ENCODE measurements at regions not wholly inside any gene's neighbourhood (a gene's known extent, or its start where the extent isn't known, plus 50 kb on each side); places are given as distances from the start of the nearest gene placed in this dataset.

DNA sequence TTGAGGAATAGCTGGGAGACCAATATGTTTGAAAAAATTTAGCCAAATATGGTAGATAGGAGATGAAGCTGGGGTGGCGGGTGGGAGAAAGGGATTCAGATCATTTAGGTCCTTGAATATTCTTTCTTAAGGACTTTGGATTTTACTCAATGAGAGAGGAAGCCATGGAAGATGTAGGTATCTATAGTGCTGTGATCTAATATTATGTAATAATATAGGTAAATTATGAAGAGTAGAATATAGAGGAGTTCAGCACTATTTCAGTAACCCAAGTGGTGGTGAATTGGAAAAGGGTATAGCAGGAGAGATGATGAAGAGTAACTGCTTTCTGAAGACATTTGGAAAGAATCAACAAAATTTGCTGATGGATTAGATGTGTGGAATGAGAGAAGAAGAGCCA is 417.6 kb downstream of the UTRN start (continued):
- TF ChIP-seq RAD21 (IDR thresholded peaks at IDR 0.05) (no peak), FOXA2 (IDR thresholded peaks at IDR 0.05) (no peak)
- TF ChIP-seq, protein P1, sequence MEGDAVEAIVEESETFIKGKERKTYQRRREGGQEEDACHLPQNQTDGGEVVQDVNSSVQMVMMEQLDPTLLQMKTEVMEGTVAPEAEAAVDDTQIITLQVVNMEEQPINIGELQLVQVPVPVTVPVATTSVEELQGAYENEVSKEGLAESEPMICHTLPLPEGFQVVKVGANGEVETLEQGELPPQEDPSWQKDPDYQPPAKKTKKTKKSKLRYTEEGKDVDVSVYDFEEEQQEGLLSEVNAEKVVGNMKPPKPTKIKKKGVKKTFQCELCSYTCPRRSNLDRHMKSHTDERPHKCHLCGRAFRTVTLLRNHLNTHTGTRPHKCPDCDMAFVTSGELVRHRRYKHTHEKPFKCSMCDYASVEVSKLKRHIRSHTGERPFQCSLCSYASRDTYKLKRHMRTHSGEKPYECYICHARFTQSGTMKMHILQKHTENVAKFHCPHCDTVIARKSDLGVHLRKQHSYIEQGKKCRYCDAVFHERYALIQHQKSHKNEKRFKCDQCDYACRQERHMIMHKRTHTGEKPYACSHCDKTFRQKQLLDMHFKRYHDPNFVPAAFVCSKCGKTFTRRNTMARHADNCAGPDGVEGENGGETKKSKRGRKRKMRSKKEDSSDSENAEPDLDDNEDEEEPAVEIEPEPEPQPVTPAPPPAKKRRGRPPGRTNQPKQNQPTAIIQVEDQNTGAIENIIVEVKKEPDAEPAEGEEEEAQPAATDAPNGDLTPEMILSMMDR (IDR thresholded peaks at IDR 0.05; ENCODE audit: low read depth, low read length, missing input control), result no peak

DNA sequence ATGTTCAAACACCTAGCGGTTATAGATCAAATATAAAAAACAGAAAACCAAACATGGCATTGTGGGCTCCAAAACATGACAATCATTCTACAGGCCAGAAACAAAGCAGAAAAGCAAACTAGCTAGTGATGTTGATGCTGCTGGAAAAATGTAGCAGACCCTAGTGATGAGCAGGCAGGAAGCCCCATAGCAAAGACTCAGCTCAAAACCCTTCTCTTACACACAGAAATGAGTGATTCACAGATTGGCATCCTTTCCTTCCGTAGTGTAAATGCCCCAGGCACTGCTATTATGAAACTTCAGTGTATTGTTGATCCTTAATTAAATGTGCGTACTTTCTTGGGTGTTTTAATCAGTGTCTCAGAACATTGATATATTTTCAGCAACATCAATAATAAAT is 425.1 kb downstream of the UTRN start:
- no peaks in the 10 kb centered on the region for H3K27me3 ChIP-seq (ENCODE audit: control insufficient read depth in 4 of 4, insufficient read depth in 4 of 4, low read length in 3 of 4)
- no peak for DNase-seq (ENCODE audit: low spot score)
- H3K36me3 ChIP-seq (ENCODE audit: control insufficient read depth in 4 of 4, insufficient read depth in 3 of 4, low read depth in 1 of 4, low read length in 3 of 4), result peaks cover 0 to 3% (median under 1%) of the 10 kb centered on the region in 4 donors
- H3K4me3 ChIP-seq (ENCODE audit: low read depth in 1 of 3, low read length in 3 of 3), result no peak overlapping the region
- H3K9me3 ChIP-seq (ENCODE audit: control insufficient read depth in 4 of 4, low read length in 3 of 4), result no peaks in the 10 kb centered on the region
- no peak overlapping the region for H3K27ac ChIP-seq (ENCODE audit: low read depth in 1 of 2, low read length in 2 of 2)
- H3K4me1 ChIP-seq (ENCODE audit: control insufficient read depth in 4 of 4, insufficient read depth in 4 of 4, low read length in 3 of 4), result no peaks in the 10 kb centered on the region
- 97% methylated on average over 3 of the region's 3 CpGs for WGBS
- TF ChIP-seq SP1 (IDR thresholded peaks at IDR 0.05) (no peak), EGR1 (IDR thresholded peaks at IDR 0.05; ENCODE audit: low read depth in 2 of 2) (no peak), NR2F2 (IDR thresholded peaks at IDR 0.05) (no peak), GABPA (IDR thresholded peaks at IDR 0.05 in 1 of 2, conservative IDR thresholded peaks at IDR 0.05 in 1 of 2) (no peak), JUND (IDR thresholded peaks at IDR 0.05) (no peak), FOXA1 (IDR thresholded peaks at IDR 0.05) (no peak)
- TF ChIP-seq, protein P2, sequence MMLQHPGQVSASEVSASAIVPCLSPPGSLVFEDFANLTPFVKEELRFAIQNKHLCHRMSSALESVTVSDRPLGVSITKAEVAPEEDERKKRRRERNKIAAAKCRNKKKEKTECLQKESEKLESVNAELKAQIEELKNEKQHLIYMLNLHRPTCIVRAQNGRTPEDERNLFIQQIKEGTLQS (IDR thresholded peaks at IDR 0.05), result no peak
- no peak overlapping the region for H3K9ac ChIP-seq (ENCODE audit: low read depth in 1 of 2, low read length in 2 of 2)

DNA sequence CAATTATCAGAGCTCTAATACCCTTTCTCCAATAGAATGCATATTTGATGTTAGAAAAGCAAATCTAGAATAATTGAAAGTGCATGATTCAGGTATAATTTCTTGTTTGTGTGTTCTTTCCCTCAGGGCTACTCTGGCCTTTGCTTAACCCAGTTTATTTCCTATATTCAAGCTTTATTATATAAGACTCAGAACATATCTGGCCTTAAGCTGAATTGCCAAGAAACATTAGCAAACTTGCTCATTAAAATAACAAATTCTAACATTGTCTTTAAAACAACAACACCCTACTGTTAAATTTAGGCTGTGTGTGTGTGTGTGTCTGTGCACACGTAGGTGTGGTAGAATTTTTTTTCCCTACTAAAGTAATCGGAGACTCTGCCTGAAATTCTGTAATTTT is 426.5 kb downstream of the UTRN start:
- 96% methylated on average over 2 of the region's 2 CpGs for WGBS
- Histone ChIP-seq H3K27me3 (ENCODE audit: control insufficient read depth in 4 of 4, insufficient read depth in 4 of 4, low read length in 3 of 4) (no peaks in the 10 kb centered on the region), H3K36me3 (ENCODE audit: control insufficient read depth in 4 of 4, insufficient read depth in 3 of 4, low read depth in 1 of 4, low read length in 3 of 4) (no peaks in the 10 kb centered on the region), H3K4me1 (ENCODE audit: control insufficient read depth in 4 of 4, insufficient read depth in 4 of 4, low read length in 3 of 4) (no peaks in the 10 kb centered on the region), H3K27ac (ENCODE audit: low read depth in 1 of 2, low read length in 2 of 2) (no peak overlapping the region), H3K9me3 (ENCODE audit: control insufficient read depth in 4 of 4, low read length in 3 of 4) (no peaks in the 10 kb centered on the region), H3K4me3 (ENCODE audit: low read depth in 1 of 3, low read length in 3 of 3) (no peak overlapping the region), H3K9ac (ENCODE audit: low read depth in 1 of 2, low read length in 2 of 2) (no peak overlapping the region)
- DNase-seq (ENCODE audit: low spot score), result no peak
- TF ChIP-seq, protein P3, sequence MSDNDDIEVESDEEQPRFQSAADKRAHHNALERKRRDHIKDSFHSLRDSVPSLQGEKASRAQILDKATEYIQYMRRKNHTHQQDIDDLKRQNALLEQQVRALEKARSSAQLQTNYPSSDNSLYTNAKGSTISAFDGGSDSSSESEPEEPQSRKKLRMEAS (IDR thresholded peaks at IDR 0.05), result no peak
- TF ChIP-seq NR2F2 (IDR thresholded peaks at IDR 0.05) (no peak), HNF4A (conservative IDR thresholded peaks at IDR 0.05) (no peak), SP1 (IDR thresholded peaks at IDR 0.05) (no peak), JUND (IDR thresholded peaks at IDR 0.05) (no peak), RAD21 (IDR thresholded peaks at IDR 0.05) (no peak), EGR1 (IDR thresholded peaks at IDR 0.05; ENCODE audit: low read depth in 2 of 2) (no peak)
- TF ChIP-seq, protein P1 (IDR thresholded peaks at IDR 0.05; ENCODE audit: low read depth, low read length, missing input control), result no peak

All from liver (tissue), 8 donors.